ENCODE measurements at regions not wholly inside any gene's neighbourhood (a gene's known extent, or its start where the extent isn't known, plus 50 kb on each side); places are given as distances from the start of the nearest gene placed in this dataset.

- TF ChIP-seq, protein P1, sequence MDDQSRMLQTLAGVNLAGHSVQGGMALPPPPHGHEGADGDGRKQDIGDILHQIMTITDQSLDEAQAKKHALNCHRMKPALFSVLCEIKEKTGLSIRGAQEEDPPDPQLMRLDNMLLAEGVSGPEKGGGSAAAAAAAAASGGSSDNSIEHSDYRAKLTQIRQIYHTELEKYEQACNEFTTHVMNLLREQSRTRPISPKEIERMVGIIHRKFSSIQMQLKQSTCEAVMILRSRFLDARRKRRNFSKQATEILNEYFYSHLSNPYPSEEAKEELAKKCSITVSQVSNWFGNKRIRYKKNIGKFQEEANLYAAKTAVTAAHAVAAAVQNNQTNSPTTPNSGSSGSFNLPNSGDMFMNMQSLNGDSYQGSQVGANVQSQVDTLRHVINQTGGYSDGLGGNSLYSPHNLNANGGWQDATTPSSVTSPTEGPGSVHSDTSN (IDR thresholded peaks at IDR 0.05; ENCODE audit: insufficient replicate concordance, low read depth, low read length) = no peak
- TF ChIP-seq MXI1 (IDR thresholded peaks at IDR 0.05; ENCODE audit: low read depth, low read length) (no peak), ZNF687 (IDR thresholded peaks at IDR 0.05) (no peak), POLR2A (IDR thresholded peaks at IDR 0.05; ENCODE audit: low read depth, low read length) (no peak), CTCF (IDR thresholded peaks at IDR 0.05 in 2 of 3, conservative IDR thresholded peaks at IDR 0.05 in 1 of 3; ENCODE audit: control insufficient read depth in 2 of 3, extremely low read depth in 1 of 3, insufficient read depth in 1 of 3, low read depth in 3 of 3, low read length in 3 of 3) (no peak), EZH2 (IDR thresholded peaks at IDR 0.05; ENCODE audit: borderline replicate concordance, control insufficient read depth, low read depth, low read length) (no peak), POLR2AphosphoS5 (IDR thresholded peaks at IDR 0.05; ENCODE audit: low read length) (no peak), CHD2 (IDR thresholded peaks at IDR 0.05; ENCODE audit: borderline replicate concordance, low read depth, low read length) (no peak), RAD21 (IDR thresholded peaks at IDR 0.05; ENCODE audit: insufficient read depth, low read depth, low read length) (no peak), SIN3A (IDR thresholded peaks at IDR 0.05; ENCODE audit: low read depth, low read length) (no peak)
- TF ChIP-seq, protein P2, sequence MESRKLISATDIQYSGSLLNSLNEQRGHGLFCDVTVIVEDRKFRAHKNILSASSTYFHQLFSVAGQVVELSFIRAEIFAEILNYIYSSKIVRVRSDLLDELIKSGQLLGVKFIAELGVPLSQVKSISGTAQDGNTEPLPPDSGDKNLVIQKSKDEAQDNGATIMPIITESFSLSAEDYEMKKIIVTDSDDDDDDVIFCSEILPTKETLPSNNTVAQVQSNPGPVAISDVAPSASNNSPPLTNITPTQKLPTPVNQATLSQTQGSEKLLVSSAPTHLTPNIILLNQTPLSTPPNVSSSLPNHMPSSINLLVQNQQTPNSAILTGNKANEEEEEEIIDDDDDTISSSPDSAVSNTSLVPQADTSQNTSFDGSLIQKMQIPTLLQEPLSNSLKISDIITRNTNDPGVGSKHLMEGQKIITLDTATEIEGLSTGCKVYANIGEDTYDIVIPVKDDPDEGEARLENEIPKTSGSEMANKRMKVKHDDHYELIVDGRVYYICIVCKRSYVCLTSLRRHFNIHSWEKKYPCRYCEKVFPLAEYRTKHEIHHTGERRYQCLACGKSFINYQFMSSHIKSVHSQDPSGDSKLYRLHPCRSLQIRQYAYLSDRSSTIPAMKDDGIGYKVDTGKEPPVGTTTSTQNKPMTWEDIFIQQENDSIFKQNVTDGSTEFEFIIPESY (IDR thresholded peaks at IDR 0.05) = no peak
Observed at GRCh38 chr4:125948021-125948420, 633.3 kb downstream of the FAT4 start.
